RKO (cell line): ENCODE measurements at regions not wholly inside any gene's neighbourhood (a gene's known extent, or its start where the extent isn't known, plus 50 kb on each side); places are given as distances from the start of the nearest gene placed in this dataset.
"Not testable (repeated sequence)": the region's sequence is repeated elsewhere in the genome, so short reads cannot be mapped to it uniquely, and the experiment has no call there.

Experiments
- DNase-seq: peaks from one replicate; pipeline ENCODE4 v3.0.0-alpha.2; 2016; ENCODE audit warnings: low spot score

DNA sequence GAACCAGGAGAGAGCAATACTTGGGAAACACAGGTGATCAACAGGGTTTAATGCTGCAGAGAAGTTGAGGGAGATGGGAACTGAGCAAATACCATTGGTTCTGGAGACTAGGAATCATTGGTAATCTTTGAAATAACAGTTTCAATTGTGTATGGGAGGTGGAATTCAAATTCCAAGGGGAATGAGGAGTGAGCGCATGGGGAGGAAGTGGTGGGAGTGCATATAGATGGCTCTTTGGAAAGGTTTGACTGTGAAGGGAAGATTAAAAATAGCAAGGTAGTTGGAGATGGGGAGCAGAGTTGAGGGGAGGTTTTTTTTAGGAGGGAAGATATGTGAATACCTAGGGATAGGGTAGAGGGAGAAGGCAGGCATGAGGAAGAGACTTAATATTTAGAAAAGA is 51.1 kb upstream of the ROPN1 start:
- no peak for DNase-seq

DNA sequence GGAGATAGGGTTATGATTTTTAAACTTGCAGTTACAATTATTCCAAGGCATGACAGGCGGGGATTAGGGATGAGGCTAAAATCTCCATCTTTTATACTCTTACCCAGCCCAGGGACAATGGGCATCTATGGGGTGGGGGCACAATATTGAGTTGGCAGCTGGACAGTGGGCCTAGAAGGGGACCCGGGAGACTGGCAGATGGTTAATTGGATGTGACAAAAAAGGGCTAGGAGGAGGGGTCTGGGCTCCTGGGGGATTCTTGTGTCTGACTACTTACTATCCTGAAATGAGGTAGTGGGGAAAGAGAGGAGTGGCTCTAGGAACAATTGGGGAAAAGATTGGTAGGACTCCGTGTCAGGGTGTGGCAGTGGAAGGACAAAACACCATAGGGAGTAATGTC is 53.0 kb upstream of the ROPN1 start:
- DNase-seq: no peak

DNA sequence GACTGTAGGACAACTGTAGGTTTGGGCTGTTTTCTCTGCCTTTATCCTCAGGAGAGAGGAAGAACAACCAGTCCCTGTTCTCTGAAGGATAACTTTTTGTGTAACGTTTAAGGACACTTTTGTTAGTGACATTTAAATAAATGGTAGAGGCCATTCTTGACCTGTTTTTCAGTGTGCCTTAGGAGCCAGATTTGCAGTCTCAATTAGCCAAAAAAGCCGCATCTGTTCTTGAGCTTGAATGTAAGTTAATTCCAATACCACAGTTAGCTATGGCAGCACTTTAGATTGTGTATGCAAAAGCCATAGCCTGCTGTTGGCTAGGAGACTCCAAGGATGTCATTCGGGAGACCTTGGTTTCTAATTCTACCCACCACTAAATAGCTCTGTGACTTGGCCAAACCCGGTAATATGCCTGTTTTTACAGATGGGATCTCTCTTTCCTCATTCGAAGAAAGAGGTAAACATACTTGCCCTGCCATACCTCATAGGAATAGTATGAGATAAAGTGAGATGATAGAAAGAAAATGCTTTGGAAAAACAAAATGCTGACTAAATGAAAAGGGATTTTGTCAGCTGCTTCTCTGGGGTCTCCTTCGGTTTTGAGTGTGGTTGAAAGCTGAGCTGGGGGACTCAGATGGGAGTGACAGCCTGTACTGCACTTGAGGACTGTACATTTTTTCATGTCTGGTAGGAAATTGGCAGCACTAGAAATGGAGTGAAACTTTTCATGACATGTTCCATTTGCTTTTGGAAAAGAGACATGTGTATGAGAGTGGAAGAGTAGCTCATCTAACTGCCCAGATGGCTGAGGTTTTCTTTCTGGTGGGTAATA is 57.3 kb upstream of the ROPN1 start:
- no peak for DNase-seq

DNA sequence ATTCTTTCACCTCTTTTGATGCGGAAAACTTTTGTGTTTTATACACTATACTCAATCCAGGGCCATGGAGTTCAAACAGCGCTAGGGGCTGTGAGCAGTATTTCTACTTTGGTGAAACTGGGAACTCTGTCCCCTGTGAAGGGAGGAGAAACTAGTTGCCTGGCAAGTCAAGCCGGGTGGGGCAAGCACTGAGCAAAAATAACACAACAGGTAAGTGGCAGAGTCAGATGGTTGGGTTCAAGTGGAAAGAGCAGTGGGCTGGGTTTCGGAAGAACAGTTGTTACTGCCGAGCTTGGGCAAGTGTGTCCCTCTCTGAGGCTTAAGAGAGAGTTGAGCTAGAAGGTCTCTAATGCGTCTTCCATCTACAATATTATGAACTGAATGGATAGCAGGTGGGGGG is 59.7 kb upstream of the ROPN1 start:
- no peak for DNase-seq

DNA sequence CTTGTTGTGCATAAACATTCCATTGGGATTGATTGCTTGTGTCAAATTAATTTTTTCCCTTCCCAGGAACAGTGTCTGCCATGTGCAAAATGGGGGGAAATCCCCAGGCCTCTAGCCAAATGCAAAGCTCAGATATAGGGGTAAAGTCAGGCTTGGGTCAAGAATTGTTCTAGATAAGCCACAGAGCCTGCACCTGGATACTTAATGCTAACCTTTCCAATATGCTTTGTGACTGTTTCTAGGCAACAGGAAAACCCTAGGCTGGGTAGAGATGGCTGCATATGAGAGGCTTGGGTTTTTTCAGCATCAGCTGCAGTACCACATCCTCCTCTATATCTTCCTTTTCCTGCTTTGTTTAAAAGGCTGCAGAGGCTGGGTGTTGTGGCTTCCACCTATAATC is 61.9 kb upstream of the ROPN1 start:
- DNase-seq: no peak

DNA sequence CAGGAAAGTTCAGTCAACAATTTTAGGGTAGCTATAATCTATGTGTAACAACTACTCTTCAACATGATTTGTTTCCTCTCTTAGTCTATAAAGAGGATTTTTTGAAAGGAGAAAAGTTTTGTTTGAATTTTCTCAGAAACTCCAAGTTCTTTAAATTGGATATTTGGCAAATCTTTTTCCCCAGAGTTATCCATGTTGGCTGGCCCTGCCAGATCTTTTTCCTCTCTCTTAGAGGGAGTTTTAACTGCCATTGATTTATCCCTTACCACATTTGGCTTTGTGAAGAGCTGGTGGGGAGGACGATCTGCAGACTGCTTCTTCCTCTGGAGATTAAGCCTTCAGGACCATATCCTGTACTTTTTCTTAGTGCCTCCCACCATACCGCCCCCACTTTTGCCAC is 64.9 kb upstream of the ROPN1 start:
- no peak for DNase-seq

DNA sequence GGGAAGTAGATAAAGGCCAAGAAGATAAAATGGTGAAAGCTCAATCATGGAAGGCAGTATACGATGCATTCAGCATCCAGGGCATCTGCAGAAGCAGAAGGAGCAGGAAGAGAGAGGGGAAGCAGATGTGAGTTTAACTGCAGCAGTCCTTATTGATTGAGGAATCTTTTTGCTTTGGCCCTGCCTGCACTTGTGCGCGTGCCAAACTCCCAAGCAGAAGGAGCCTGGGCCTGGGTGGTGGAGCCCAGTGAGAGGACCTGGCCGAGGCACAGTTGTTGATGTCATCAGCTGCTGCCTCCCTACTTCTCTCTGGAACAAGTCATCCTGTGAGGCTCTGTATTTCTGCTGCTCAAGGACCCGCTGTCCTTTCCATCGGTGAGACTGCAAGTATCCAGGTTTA is 65.5 kb upstream of the ROPN1 start:
- DNase-seq: no peak

DNA sequence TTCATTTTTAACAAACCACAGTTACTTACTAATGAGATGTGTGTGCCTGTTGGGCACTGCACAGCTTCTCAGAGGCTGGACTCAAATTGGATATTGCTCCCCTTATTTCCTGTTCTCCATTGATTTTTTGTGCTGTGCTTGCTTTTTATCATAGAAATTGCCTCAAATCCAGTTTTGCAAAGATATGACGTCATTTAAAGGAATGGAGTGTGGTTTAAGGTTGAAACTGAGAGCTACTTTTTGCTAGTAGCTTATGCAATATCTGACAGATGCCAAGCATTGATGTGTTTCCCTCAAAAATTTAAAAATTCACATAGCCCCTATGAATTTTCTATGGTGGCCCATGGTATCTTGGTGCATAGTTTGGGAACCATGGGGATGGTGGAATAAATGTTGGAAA is 67.7 kb upstream of the ROPN1 start:
- DNase-seq: no peak

DNA sequence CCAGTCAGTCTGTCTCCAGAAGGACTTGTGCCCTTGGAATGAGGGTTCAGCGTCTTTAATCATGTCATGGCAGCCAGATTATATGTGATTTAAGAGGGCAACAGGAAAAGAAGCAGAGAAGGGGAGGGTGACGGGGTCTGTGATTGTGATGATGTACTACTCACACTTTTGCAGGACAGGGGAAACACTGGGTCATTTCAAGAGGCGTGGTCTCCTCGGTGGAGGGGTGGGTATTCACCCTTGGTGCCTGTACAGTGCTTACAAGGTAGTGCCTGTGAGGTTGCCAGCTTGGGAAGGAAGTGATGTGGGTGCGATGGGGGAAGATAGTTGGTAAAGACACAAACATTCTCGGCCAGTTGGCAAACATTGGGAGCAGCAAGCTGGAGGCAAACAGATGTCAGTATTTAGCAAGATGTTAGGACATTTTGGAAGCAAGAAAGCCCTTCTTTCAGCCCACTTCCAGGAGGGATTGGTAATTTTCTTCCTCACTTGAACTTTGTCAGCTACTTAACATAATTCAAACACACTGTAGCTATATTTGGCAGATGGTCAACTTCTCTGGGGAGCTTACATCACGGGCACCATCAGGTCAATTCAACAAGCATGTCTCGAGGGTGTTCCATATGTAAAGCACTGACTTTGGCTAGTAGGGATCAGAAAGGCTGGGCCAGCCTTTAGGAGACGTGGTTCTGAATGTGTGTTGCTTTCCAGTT is 71.4 kb upstream of the ROPN1 start:
- no peak for DNase-seq

DNA sequence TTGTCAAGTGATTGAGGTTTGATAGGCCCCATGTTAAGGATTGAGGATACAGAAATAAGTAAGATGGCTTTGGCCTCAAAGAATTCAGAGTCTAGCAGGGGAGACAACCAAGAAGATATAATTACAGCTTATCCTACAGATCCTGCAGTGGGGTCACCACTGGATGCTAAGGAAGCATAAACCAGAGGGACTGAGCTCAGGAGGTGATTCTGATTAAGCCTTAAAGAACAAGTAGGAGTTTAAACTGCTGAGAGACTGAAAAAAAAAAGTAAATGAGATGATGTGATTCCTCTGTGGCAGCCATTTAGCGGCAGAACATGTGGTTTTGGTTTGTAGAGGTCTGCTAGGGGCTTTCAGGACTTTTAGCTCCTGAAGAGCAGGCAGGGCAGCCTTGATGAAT is 72.1 kb upstream of the ROPN1 start:
- DNase-seq: no peak

DNA sequence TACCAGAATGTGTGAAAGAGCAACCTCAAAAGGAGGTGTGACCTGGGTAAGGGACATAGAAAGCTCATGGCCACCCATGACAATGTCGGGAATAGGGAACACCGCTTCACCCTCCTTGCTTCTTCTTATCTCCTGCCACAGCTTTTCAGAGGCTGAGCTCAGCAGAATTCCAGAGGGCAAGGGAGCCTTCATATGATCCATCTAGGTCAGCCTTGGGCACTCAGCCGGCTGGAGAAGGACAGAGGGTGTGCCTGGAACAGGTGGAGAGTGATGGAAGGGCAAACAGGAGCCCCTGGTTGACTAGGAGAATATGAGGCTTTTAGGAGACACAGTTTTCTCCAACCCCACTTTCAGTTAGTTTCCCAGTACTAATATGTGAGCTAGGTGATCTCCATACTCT is 74.6 kb upstream of the ROPN1 start:
- not testable (repeated sequence) for DNase-seq

DNA sequence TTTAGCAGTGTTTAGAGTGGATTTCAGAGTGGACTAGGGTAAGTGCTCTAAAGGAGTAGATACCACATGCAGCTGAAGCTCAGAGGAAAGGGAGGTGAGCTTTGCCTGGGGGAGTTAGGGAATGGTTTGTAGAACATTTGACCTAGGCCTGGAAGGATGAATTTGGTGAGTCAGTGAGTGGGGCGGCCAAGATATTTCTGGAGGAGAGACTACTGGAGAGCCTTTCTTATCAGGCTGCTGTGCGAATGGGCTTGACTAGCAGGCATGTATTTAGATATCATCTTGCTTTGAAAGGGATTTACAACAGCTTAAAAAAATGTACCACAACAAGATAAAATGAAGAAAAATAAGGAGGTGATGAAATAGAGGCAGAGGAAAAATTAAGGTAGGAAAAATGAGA is 77.8 kb upstream of the ROPN1 start:
- not testable (repeated sequence) for DNase-seq

DNA sequence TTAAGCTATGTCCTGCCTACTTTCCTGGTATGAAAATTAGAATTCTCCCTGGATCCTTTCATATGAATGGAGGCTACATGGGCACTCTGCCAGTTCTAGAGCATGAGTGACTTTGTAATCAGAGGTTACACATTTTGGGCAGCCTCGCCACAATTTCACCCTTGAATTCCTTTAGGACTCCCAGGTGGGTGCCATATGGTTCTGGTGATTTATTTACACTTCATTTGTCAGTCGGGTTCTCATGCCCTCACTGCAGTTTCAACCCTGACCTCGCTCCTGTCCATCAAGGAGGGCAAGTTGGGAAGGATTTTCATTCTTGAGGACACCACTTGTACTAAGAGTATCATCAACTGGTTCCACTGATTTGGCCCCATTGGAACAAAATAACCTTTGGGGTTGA is 83.2 kb upstream of the ROPN1 start:
- not testable (repeated sequence) for DNase-seq

DNA sequence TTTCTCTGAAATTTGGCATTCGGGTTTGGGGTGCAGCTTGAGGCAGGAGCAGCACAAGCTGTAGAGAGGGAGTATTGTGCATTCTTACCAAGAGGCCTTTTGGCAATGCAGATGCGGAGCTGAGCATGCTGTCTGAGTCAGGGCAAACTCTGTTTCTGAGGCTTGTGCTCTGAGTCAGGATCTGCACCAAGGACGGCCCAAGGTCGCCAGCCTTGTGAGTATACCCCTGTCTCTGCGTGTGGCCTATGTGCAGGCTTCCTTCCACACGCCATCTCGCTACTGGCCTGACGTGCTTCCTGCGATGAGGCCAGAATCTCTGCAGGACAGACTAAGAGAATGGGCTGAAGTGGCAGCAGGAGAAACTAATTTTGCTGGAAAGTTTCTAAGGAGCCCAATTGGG is 83.8 kb upstream of the ROPN1 start:
- peak; percentile 6 for DNase-seq

DNA sequence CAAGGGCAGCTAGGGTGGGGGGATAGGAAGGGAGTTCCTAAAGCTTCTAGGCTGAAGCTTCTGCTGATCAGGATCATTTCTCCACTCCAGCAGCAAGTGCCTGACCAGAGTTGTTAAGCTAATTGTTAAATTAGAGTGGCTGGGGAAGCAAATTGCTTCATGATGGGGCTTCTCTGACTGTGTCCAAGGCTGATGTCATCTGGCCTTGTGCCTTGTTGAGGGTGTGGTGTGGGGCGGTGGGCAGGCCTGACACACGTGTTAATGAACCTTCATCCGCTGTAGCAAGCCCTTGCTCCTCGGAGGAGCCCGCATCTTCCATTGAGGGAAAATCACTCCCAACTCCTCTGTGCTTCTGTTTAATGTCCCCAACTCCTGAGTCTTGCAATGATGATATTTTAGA is 84.3 kb upstream of the ROPN1 start:
- DNase-seq: no peak

DNA sequence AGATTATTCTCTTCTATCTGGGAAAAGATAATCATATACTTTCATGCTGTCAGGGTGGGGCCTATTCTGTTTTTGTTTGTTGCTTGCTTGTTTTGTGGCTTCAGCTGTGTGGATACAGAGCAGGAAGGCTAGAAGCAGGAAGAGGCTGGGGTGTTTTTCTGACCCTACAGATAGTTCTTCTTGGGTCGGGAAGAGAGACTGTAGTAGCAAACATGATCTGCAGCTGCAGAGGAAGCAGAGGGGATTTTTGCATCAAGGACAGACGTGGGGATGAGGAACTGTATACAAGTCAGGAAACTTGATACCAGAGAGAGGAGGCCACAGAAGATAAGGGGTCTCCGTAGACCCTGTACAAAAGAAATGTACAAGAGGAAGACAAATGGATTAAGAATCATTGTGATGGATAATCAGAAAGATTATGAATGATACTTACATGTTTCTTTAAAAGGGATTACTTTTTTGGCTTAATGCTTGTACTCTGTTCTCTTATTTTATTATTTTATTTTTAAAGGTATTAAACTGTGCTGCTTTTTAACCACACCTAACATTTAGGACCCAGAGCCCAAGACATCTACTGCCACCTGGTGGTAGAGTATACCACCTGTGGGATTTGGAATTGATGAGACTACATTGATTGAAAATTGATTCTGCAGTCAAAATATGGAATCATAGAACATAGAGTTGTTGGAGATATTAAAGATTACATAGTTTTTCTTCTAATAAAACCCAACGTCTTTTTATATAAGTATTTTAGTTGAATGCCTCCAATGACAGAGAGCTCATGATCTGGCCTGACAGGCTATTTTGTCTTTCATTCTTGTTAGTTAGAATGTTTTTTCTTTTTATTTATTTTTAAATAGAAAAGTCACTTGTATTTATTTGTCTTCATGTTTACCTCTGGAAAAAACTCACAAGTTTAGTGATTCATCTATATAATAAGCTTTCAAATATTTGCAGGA is 87.3 kb upstream of the ROPN1 start:
- DNase-seq: peak; percentile 42

DNA sequence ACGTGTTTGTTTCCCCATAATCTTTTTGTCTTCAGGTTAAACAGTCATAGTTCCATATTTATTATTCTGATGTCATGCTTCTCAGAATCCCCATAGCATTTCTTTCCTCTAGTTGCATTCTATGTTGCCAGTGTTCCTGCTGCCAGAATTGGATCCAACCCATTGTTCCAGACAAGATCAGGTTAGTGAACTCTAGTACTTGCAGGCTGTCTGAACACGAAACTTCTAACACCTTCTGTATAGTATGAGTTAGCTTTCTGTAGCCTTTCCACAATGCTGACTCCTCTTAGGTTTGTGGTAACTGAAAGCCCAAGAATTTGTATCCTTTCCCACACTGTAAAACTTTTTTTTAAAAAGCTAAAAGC is 88.0 kb upstream of the ROPN1 start:
- no peak for DNase-seq

DNA sequence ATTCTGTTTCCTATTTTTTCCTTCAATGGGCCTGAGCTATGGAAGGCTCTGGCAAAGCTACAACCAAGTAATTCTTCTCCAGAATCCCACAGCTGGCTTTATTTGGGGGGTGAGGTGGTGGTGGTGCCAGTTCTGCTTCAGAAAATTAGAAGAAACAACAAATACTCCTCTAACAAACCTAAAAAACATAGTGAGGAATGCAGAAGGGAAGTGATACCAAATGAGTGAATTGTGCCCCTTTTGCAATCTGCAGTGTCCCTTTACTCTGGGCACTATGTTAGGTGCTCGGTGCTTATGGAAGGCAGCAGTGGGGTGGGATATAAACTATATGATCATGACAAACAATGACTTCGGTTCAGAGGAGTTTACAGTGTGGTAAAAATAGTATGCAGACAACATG is 90.4 kb upstream of the ROPN1 start:
- DNase-seq: no peak

DNA sequence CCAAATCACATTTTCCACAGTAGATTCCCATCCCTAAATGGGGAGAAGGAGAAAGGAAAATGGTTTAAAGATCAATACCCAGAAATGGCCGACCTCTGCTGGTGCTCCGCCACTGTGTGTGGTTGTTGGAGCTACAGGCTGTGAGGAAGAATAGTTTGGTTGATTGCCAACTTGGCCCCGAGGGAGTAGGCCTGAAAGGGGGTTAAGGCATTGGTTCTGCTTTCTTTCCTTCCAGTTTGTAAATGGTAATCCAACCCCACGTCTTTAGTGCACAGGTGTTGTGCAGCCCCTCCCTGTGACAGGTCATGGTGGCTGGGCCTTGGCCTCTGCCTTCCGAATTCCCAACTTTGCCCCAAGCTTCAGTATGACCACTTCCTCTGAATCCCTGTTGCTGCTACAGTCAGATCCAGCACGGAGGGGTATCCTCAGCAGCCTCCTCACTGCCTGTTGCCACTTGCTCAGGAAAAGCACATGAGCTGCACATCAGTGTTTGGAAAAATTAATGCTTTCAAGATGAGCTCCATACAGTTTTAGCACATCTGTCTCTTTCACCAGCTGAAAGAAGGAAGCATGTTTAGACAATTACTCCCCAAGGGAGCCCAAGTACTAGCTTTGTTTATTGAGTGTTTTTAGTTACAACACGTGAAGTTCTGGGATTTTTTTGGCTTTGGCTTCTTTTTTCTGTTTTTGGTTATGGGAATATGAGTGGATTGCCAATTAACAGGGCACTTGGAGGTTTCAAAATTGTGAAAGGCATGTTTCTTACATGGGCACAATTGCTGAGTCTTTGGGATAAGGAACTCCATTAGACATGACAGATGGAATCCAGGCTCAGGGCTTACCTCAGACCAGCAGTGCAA is 92.3 kb upstream of the ROPN1 start:
- no peak for DNase-seq

DNA sequence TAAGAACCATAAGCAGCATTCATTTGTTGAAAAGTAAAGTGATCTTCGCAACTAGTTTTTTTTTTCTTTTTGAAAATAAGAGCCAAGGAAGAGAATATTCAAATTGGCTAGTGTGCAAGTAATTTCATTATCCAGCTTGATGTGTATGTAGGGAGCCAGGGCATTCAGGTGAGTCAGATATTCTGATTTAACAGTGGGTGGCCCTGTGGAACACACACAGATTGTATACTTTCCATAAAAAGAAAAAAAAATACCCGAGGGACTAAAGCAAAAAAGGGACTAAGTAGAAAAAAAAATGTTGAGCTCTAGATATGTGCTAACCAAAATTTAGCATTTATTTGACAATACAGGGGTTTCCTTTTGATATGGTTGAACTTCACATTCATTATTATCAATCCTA is 96.9 kb upstream of the ROPN1 start:
- no peak for DNase-seq

DNA sequence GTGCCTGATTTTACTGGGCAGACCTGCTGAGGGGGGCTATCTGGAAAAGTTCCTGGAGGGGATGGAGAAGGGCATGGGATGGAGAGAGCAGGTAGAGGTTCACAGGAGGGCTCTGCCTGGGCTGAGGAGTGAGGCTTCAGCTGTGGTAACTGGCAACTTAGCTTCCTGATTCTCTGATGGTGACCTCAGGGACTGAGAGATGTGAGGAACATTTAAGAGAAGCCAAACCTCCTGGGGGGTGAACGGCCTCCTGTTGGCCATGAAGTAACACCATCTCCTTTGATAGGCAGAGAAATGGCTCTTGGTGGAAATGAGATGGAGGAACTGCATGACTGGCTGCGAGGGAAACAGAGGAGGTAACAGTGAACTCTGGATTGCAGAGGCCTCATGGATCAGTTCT is 97.3 kb upstream of the ROPN1 start:
- no peak for DNase-seq

DNA sequence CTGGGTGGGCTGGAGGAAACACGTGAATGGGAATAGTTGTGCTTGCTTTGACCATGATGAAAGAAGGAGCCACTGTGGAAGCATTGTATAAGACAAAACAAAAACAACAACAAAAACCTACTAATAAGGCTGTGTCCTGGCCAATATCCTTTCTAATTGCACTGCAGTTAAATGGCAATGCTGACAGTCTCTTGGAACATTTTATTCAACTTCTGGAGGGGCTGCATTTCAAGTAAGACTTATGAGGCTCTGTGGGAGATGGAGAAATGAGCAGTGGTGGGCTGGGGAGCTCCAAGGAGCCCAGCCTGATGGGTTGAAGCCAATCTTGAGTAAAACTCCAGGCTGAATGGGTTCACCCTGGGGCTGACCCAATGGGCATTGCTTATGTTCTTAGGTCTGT is 99.8 kb upstream of the ROPN1 start:
- DNase-seq: no peak
